ENCODE measurements at regions not wholly inside any gene's neighbourhood (a gene's known extent, or its start where the extent isn't known, plus 50 kb on each side); places are given as distances from the start of the nearest gene placed in this dataset.

DNA sequence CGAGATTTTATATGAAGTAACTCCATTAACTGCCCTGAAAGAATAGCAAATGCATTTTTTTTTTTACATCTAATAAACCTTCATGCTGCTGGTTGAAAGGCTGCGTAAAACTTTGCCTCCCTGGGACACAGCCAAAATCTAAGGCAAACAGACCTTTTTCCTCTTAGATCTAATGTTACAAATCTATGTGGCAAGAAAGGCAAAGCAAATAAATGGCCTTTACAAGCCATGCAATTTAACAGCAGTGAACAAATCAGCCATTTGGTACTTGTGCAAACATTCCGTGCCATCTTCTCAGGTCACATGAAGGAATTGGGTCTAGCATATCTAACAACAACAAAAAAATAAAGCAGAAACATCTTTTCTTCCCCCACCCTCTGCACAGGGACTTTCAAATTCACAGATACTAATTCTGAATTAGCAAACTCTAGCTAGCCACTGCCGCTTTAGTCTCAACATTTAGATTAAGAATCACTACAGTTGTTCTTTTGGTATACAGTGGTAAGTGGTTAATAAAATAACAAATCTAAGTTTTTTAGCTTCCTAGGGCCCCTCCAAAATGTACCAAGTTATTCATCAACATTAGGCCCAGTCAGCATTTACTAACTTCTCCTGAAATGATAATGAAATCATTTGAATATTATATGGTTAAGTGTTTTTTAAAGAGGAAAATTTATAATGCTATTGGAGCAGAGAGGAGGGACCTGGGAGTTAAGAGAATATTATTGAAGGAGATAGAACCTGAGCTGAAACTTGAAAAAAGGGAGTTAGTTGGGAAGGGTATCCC is 593.8 kb downstream of the SMARCA1 start:
- H3K4me3 ChIP-seq (ENCODE audit: low read depth, low read length): no peak overlapping the region
- TF ChIP-seq CTCF (IDR thresholded peaks at IDR 0.05; ENCODE audit: low read depth, low read length): no peak

DNA sequence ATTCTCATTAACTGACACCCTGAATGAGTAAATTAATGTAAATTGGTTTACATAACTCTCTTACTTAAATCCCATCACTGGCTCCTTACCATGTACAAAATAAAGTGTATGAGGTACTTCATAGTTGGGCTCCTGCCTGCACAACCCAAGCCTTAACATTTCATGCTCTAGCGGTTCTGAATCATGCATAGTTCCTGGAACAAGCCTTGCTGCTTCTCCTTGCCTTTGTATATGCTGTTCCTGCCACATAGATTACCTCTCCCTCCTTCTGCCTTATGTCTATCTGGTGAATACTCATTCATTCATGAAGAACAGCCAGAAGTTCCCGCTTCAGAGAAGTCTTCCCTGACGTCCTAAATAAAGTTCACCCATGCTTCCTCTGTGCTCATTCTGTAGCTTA is 594.7 kb downstream of the SMARCA1 start:
- no peak overlapping the region for H3K4me3 ChIP-seq (ENCODE audit: low read depth, low read length)
- no peak for TF ChIP-seq CTCF (IDR thresholded peaks at IDR 0.05; ENCODE audit: low read depth, low read length)

DNA sequence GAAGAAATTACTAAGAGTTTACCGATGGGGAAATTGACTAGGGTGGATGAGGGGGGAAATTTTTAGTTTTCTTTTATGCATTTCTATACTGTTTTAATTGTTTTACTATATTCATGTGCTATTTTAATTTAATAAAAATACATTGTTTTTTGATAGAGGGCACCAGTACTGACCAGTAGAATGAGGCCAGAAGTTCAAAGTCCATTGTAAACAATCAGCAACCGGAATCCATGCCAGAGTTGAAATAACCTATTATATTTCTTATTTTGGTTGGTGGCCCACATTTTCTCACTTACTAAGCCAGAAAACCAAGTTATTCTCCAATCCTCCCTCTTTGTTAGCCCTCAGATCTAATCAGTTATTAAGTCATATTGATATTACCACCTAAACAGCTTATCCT is 595.9 kb downstream of the SMARCA1 start:
- TF ChIP-seq CTCF (IDR thresholded peaks at IDR 0.05; ENCODE audit: low read depth, low read length): no peak
- H3K4me3 ChIP-seq (ENCODE audit: low read depth, low read length): no peak overlapping the region

DNA sequence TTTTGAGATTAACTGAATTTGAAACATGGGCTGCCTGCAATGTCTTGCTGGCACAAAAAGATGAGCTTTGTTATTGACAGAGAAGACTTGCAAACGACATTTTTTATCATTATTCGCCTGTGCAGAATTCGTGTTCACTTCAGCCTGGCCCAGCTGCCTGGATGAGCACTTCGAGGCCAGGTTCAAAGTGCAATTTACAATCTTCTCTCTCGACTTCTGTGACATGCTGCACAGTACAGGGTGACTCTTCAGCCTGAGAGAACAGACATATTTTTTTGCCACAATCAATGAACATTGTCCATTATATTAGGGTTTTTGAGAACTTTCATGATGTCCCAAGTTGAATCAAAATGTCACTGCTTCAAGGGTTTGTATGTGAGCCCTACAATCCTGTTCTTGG is 616.5 kb downstream of the SMARCA1 start:
- TF ChIP-seq CTCF (IDR thresholded peaks at IDR 0.05; ENCODE audit: low read depth, low read length): no peak
- H3K4me3 ChIP-seq (ENCODE audit: low read depth, low read length): no peak overlapping the region

DNA sequence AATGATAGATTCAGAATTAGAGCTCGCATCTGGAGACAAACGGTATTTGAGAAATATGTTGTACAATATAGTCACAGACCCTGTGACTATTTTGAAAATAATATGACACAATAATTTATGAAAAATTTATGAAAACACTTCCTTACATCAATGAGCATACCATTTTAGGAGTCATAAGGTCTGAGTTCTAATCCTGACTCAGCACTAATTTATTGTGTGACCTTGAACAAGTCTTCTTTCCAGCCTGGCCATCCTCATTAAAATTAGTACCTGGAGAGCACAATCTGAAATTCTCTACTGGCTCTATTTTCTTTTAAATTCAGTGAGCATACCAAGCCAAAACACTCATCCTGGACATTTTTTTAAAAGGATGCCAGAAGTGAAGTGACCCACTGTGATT is 622.3 kb downstream of the SMARCA1 start:
- TF ChIP-seq CTCF (IDR thresholded peaks at IDR 0.05; ENCODE audit: low read depth, low read length): no peak
- no peak overlapping the region for H3K4me3 ChIP-seq (ENCODE audit: low read depth, low read length)

DNA sequence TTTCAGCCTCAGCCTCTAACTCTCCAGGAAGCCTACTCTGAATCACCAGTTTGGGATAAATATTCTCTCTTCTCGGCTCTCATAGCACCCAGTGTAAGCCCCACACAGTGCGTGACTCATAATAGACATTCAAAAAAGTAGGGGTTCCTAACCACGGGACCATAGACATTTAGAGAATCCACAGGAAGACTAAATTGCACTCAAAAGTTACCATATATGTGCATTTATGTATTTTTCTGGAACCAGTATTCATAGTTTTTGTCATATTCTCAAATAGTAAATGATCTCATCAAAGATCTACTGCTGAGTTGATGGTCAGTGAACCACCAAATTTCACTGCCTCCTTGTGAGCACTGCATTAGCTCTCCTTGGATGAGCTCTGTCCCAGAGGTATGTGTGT is 625.7 kb downstream of the SMARCA1 start:
- TF ChIP-seq CTCF (IDR thresholded peaks at IDR 0.05; ENCODE audit: low read depth, low read length): no peak
- H3K4me3 ChIP-seq (ENCODE audit: low read depth, low read length): no peak overlapping the region

DNA sequence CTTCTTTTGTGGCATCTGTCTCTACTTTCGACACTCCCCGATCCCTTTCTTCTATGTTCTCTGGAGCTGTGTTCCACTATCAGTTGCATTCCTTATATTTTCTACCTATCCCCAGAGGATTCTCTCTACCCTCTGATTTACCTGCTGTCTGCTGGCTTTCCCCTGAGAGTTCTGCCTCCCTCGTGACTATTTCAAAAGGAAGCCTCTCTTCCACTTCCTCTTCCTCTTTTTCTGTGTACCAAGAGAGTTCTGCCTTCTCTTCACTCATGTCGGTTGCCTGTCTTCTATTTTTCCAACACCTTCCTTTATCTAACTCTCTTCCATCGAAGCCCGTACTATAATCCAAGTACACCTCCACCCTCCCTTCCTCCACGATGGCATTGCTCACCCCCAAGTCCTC is 631.7 kb downstream of the SMARCA1 start:
- no peak overlapping the region for H3K4me3 ChIP-seq (ENCODE audit: low read depth, low read length)
- TF ChIP-seq CTCF (IDR thresholded peaks at IDR 0.05; ENCODE audit: low read depth, low read length): no peak
